ENCODE measurements at regions not wholly inside any gene's neighbourhood (a gene's known extent, or its start where the extent isn't known, plus 50 kb on each side); places are given as distances from the start of the nearest gene placed in this dataset.

DNA sequence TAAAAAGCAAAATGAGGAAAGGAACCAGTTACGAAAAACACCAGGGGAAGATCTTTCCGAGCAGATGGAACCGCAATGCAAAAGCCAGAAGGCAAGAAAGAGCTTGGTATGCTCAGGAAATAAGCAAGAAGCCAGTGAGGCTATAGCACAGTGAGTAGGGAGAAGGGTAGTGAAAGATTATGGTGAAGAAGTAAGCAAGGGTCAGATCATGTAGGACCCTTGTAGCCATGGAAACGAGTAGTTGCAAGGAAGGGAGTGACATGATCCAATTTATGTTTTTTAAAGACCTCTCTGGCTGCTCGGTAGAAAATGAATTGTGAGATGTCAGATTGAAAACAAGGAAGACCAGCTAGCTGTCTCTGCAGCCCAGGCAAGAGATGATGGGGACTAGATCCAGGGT, 143.3 kb downstream of the USP31 start:
- TF ChIP-seq MAF1 (CRISPR knock-in tag; IDR thresholded peaks at IDR 0.05; ENCODE audit: borderline replicate concordance) (no peak), PRMT3 (CRISPR knock-in tag; IDR thresholded peaks at IDR 0.05; ENCODE audit: borderline replicate concordance, low read depth) (no peak), ZFP36 (IDR thresholded peaks at IDR 0.05; ENCODE audit: borderline replicate concordance, low read depth, low read length, partially characterized antibody) (no peak), TBP (CRISPR knock-in tag; IDR thresholded peaks at IDR 0.05) (no peak), ZNF672 (CRISPR knock-in tag; IDR thresholded peaks at IDR 0.05) (no peak), RAD51 (IDR thresholded peaks at IDR 0.05; ENCODE audit: borderline replicate concordance) (no peak), JUNB (CRISPR knock-in tag; IDR thresholded peaks at IDR 0.05; ENCODE audit: borderline replicate concordance) (no peak)
- TF ChIP-seq, protein P1, sequence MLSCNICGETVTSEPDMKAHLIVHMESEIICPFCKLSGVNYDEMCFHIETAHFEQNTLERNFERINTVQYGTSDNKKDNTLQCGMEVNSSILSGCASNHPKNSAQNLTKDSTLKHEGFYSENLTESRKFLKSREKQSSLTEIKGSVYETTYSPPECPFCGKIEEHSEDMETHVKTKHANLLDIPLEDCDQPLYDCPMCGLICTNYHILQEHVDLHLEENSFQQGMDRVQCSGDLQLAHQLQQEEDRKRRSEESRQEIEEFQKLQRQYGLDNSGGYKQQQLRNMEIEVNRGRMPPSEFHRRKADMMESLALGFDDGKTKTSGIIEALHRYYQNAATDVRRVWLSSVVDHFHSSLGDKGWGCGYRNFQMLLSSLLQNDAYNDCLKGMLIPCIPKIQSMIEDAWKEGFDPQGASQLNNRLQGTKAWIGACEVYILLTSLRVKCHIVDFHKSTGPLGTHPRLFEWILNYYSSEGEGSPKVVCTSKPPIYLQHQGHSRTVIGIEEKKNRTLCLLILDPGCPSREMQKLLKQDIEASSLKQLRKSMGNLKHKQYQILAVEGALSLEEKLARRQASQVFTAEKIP (CRISPR knock-in tag; IDR thresholded peaks at IDR 0.05; ENCODE audit: borderline replicate concordance): no peak
- TF ChIP-seq, protein P2, sequence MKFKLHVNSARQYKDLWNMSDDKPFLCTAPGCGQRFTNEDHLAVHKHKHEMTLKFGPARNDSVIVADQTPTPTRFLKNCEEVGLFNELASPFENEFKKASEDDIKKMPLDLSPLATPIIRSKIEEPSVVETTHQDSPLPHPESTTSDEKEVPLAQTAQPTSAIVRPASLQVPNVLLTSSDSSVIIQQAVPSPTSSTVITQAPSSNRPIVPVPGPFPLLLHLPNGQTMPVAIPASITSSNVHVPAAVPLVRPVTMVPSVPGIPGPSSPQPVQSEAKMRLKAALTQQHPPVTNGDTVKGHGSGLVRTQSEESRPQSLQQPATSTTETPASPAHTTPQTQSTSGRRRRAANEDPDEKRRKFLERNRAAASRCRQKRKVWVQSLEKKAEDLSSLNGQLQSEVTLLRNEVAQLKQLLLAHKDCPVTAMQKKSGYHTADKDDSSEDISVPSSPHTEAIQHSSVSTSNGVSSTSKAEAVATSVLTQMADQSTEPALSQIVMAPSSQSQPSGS (CRISPR knock-in tag; IDR thresholded peaks at IDR 0.05): no peak
- TF ChIP-seq, protein P3, sequence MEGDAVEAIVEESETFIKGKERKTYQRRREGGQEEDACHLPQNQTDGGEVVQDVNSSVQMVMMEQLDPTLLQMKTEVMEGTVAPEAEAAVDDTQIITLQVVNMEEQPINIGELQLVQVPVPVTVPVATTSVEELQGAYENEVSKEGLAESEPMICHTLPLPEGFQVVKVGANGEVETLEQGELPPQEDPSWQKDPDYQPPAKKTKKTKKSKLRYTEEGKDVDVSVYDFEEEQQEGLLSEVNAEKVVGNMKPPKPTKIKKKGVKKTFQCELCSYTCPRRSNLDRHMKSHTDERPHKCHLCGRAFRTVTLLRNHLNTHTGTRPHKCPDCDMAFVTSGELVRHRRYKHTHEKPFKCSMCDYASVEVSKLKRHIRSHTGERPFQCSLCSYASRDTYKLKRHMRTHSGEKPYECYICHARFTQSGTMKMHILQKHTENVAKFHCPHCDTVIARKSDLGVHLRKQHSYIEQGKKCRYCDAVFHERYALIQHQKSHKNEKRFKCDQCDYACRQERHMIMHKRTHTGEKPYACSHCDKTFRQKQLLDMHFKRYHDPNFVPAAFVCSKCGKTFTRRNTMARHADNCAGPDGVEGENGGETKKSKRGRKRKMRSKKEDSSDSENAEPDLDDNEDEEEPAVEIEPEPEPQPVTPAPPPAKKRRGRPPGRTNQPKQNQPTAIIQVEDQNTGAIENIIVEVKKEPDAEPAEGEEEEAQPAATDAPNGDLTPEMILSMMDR (CRISPR knock-in tag; IDR thresholded peaks at IDR 0.05): no peak
- TF ChIP-seq, protein P4, sequence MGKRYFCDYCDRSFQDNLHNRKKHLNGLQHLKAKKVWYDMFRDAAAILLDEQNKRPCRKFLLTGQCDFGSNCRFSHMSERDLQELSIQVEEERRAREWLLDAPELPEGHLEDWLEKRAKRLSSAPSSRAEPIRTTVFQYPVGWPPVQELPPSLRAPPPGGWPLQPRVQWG (CRISPR knock-in tag; IDR thresholded peaks at IDR 0.05; ENCODE audit: borderline replicate concordance, low read depth): no peak
- TF ChIP-seq, protein P5, sequence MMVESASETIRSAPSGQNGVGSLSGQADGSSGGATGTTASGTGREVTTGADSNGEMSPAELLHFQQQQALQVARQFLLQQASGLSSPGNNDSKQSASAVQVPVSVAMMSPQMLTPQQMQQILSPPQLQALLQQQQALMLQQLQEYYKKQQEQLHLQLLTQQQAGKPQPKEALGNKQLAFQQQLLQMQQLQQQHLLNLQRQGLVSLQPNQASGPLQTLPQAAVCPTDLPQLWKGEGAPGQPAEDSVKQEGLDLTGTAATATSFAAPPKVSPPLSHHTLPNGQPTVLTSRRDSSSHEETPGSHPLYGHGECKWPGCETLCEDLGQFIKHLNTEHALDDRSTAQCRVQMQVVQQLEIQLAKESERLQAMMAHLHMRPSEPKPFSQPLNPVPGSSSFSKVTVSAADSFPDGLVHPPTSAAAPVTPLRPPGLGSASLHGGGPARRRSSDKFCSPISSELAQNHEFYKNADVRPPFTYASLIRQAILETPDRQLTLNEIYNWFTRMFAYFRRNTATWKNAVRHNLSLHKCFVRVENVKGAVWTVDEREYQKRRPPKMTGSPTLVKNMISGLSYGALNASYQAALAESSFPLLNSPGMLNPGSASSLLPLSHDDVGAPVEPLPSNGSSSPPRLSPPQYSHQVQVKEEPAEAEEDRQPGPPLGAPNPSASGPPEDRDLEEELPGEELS (CRISPR knock-in tag; IDR thresholded peaks at IDR 0.05): no peak
